CD14-positive monocyte (primary cell): ENCODE measurements at regions not wholly inside any gene's neighbourhood (a gene's known extent, or its start where the extent isn't known, plus 50 kb on each side); places are given as distances from the start of the nearest gene placed in this dataset.
A peak's percentile ranks its signal among the peaks of the same experiment; 100 is the strongest.

Source experiments
- DNase-seq, 3 donors: peaks; one replicate each; pipeline ENCODE4 v3.0.0-alpha.2; 2011 to 2022
- H2AFZ ChIP-seq: 2 replicates; pipeline ENCODE4 v1.6.0; 2012; ENCODE audit warnings: mild to moderate bottlenecking, low read depth, low read length, inconsistent platforms; ENCODE audit not compliant: insufficient read depth, poor library complexity, severe bottlenecking
- H3K27ac ChIP-seq, 2 donors: 1 replicate in 1 of 2; 2 replicates in 1 of 2; pipeline ENCODE4 v1.5.1; 2012 to 2013; ENCODE audit warnings: low read length in 2 of 2, control low read depth in 1 of 2, inconsistent platforms in 1 of 2, low read depth in 1 of 2, mild to moderate bottlenecking in 1 of 2
- H3K27me3 ChIP-seq, 2 donors: one replicate each; pipeline versions ENCODE4 v1.6.0 to v1.6.1; 2011 to 2013; ENCODE audit warnings: low read length in 2 of 2; ENCODE audit not compliant: control insufficient read depth in 2 of 2, insufficient read depth in 2 of 2
- H3K36me3 ChIP-seq, 2 donors: replicated peaks in 1 of 2; 1 replicate in 1 of 2; 2 replicates in 1 of 2; pipeline versions ENCODE4 v1.5.1 to v1.6.1; 2012 to 2013; ENCODE audit warnings: low read length in 2 of 2, control low read depth in 1 of 2, inconsistent platforms in 1 of 2, mild to moderate bottlenecking in 1 of 2; ENCODE audit not compliant: insufficient read depth in 2 of 2, control insufficient read depth in 1 of 2
- H3K4me1 ChIP-seq, 2 donors: 1 replicate in 1 of 2; 2 replicates in 1 of 2; pipeline versions ENCODE4 v1.5.1 to v1.6.1; 2012 to 2013; ENCODE audit warnings: low read length in 2 of 2, control low read depth in 1 of 2, inconsistent platforms in 1 of 2, mild to moderate bottlenecking in 1 of 2, moderate library complexity in 1 of 2; ENCODE audit not compliant: insufficient read depth in 2 of 2, control insufficient read depth in 1 of 2
- H3K4me2 ChIP-seq: replicated peaks from 2 replicates; pipeline ENCODE3; 2012; ENCODE audit warnings: low read length, moderate library complexity, mild to moderate bottlenecking; ENCODE audit not compliant: poor library complexity, severe bottlenecking; ENCODE audit errors: extremely low read depth
- H3K4me3 ChIP-seq, 3 experiments: fragments of 200-600 bp in 1 of 3; sonication (generic) in 1 of 3; replicated peaks in 1 of 3; 1 replicate in 2 of 3; 2 replicates in 1 of 3; pipeline ENCODE4 v1.5.1; 2011 to 2013; ENCODE audit warnings: low read length in 3 of 3, mild to moderate bottlenecking in 3 of 3, control low read depth in 2 of 3, low read depth in 2 of 3, inconsistent platforms in 1 of 3, moderate library complexity in 1 of 3
- H3K79me2 ChIP-seq: 2 replicates; pipeline ENCODE4 v1.6.0; 2012; ENCODE audit warnings: mild to moderate bottlenecking, control low read depth, inconsistent platforms, low read length, moderate library complexity; ENCODE audit not compliant: insufficient read depth
- H3K9ac ChIP-seq: 2 replicates; pipeline ENCODE4 v1.6.0; 2017; ENCODE audit warnings: low read length, mild to moderate bottlenecking; ENCODE audit not compliant: insufficient read depth, poor library complexity, severe bottlenecking
- H3K9me3 ChIP-seq, 2 donors: replicated peaks in 1 of 2; 1 replicate in 1 of 2; 2 replicates in 1 of 2; pipeline versions ENCODE4 v1.5.1 to v1.6.1; 2012 to 2013; ENCODE audit warnings: low read length in 2 of 2, control low read depth in 1 of 2; ENCODE audit not compliant: control insufficient read depth in 1 of 2, insufficient read depth in 1 of 2
- H4K20me1 ChIP-seq: 2 replicates; pipeline ENCODE4 v1.6.0; 2012; ENCODE audit warnings: mild to moderate bottlenecking, low read length, control low read depth, moderate library complexity; ENCODE audit not compliant: insufficient read depth
- H3K27ac Mint-ChIP-seq, 7 donors: one replicate each; pipeline ENCODE4 v1.8.0; 2020; ENCODE audit warnings: mild to moderate bottlenecking in 7 of 7, mixed read lengths in 7 of 7, moderate library complexity in 6 of 7, inconsistent platforms in 2 of 7
- H3K27me3 Mint-ChIP-seq, 3 donors: one replicate each; pipeline ENCODE4 v1.8.0; 2021 to 2022; ENCODE audit warnings: low read depth in 3 of 3, mild to moderate bottlenecking in 3 of 3, mixed read lengths in 3 of 3, moderate library complexity in 3 of 3, inconsistent platforms in 1 of 3
- H3K36me3 Mint-ChIP-seq, 2 donors: one replicate each; pipeline ENCODE4 v1.8.0; 2020; ENCODE audit warnings: mixed read lengths in 2 of 2, inconsistent platforms in 1 of 2, mild to moderate bottlenecking in 1 of 2
- H3K4me1 Mint-ChIP-seq: one replicate; pipeline ENCODE4 v1.8.0; 2020; ENCODE audit warnings: mild to moderate bottlenecking, mixed read lengths
- H3K4me3 Mint-ChIP-seq, 2 donors: one replicate each; pipeline ENCODE4 v1.8.0; 2020; ENCODE audit warnings: mild to moderate bottlenecking in 2 of 2, mixed read lengths in 2 of 2, moderate library complexity in 1 of 2
- H3K9me3 Mint-ChIP-seq, 7 donors: one replicate each; pipeline ENCODE4 v1.8.0; 2020 to 2022; ENCODE audit warnings: mixed read lengths in 7 of 7, mild to moderate bottlenecking in 6 of 7, moderate library complexity in 6 of 7, inconsistent platforms in 2 of 7
- CTCF ChIP-seq: fragments of 200-600 bp; IDR thresholded peaks from one replicate; pipeline ENCODE4 v1.8.0; 2022; ENCODE audit warnings: antibody characterized with exemption, mild to moderate bottlenecking
- WGBS: methylation state at CpG from one replicate; pipeline ENCODE4 v1.1.5; 2013; ENCODE audit warnings: missing lambda C conversion rate; ENCODE audit not compliant: insufficient coverage; 5-methylcytosine and 5-hydroxymethylcytosine counted together
- intact Hi-C, 2 donors: fragments of 100-400 bp; cut with micrococcal nuclease; formaldehyde crosslinking; loops; one replicate each; pipeline versions ENCODE4 v1.15.0 to v1.15.1; 2023

- Histone ChIP-seq H3K27ac (no peak overlapping the region), H3K4me2 (no peak overlapping the region), H3K4me3 (no peak overlapping the region), H3K79me2 (no peaks in the 10 kb centered on the region), H3K27me3 (no peaks in the 10 kb centered on the region), H2AFZ (no peak overlapping the region), H3K9me3 (peaks cover 88 to 89% of the 10 kb centered on the region in 2 donors), H3K4me1 (no peaks in the 10 kb centered on the region), H3K36me3 (no peaks in the 10 kb centered on the region), H3K9ac (no peak overlapping the region), H4K20me1 (no peaks in the 10 kb centered on the region)
- WGBS = 48% methylated on average over 4 of the region's 7 CpGs
- Mint-ChIP-seq H3K27me3 (peaks cover 0 to 2% (median 0%) of the 10 kb centered on the region in 3 donors), H3K4me1 (no peaks in the 10 kb centered on the region), H3K4me3 (no peak overlapping the region), H3K36me3 (no peaks in the 10 kb centered on the region), H3K27ac (no peak overlapping the region), H3K9me3 (peaks cover 52 to 85% (median 67%) of the 10 kb centered on the region in 7 donors)
- TF ChIP-seq CTCF = no peak
- DNase-seq = no peak
- intact Hi-C loops = no loop called here
Observed at GRCh38 chr12:34604227-34604626, 581.9 kb downstream of the ALG10 start.

GRCh38 chr12:34604631-34605509, 582.6 kb downstream of the ALG10 start:
- H3K9me3 ChIP-seq = peaks cover 82% of the 10 kb centered on the region in 2 donors
- peak overlapping the region in 1 of 3 experiments; percentile 5 for H3K4me3 ChIP-seq
- no peak overlapping the region for H2AFZ ChIP-seq
- no peaks in the 10 kb centered on the region for H3K79me2 ChIP-seq
- Mint-ChIP-seq H3K36me3 (no peaks in the 10 kb centered on the region), H3K9me3 (peaks cover 45 to 79% (median 64%) of the 10 kb centered on the region in 7 donors), H3K27me3 (peaks cover 0 to 2% (median 0%) of the 10 kb centered on the region in 3 donors), H3K27ac (peak overlapping the region in 1 of 7 donors; percentile 54), H3K4me3 (no peak overlapping the region), H3K4me1 (no peaks in the 10 kb centered on the region)
- H4K20me1 ChIP-seq = no peaks in the 10 kb centered on the region
- no peaks in the 10 kb centered on the region for H3K27me3 ChIP-seq
- H3K4me2 ChIP-seq = no peak overlapping the region
- intact Hi-C loops = no loop called here
- no peak overlapping the region for H3K9ac ChIP-seq
- DNase-seq = no peak
- no peak overlapping the region for H3K27ac ChIP-seq
- no peaks in the 10 kb centered on the region for H3K4me1 ChIP-seq
- WGBS = 74% methylated on average over 30 of the region's 37 CpGs
- TF ChIP-seq CTCF = no peak
- H3K36me3 ChIP-seq = no peaks in the 10 kb centered on the region
